GM23338 (cell line): ENCODE measurements at regions not wholly inside any gene's neighbourhood (a gene's known extent, or its start where the extent isn't known, plus 50 kb on each side); places are given as distances from the start of the nearest gene placed in this dataset.

ENCODE experiments used
- ATAC-seq: fragments of 200-7000 bp; cut with Tn5 transposase; 3 replicates; pipeline ENCODE4 v1.9.1; 2020
- DNase-seq: peaks from one replicate; pipeline ENCODE4 v3.0.0-alpha.2; 2015; ENCODE audit warnings: low spot score
- H2AFZ ChIP-seq: fragments of 200-600 bp; sonication (generic); 2 replicates; pipeline ENCODE4 v1.8.0; 2016; ENCODE audit warnings: antibody characterized with exemption, mild to moderate bottlenecking, moderate library complexity
- H3F3A ChIP-seq: fragments of 200-600 bp; sonication (generic); replicated peaks from 2 replicates; pipeline ENCODE4 v1.8.0; 2017; ENCODE audit warnings: antibody characterized with exemption, mixed run types, low read depth
- H3K27ac ChIP-seq: fragments of 200-600 bp; sonication (generic); 2 replicates; pipeline ENCODE4 v1.6.1; 2016; ENCODE audit warnings: low read depth
- H3K27me3 ChIP-seq: fragments of 200-600 bp; sonication (generic); 2 replicates; pipeline ENCODE4 v1.8.0; 2016; ENCODE audit warnings: mild to moderate bottlenecking, mixed run types, moderate library complexity; ENCODE audit not compliant: insufficient read depth
- H3K36me3 ChIP-seq: fragments of 200-600 bp; sonication (generic); 2 replicates; pipeline ENCODE4 v1.8.0; 2016; ENCODE audit warnings: mild to moderate bottlenecking; ENCODE audit not compliant: insufficient read depth
- H3K4me1 ChIP-seq: fragments of 200-600 bp; sonication (generic); 2 replicates; pipeline ENCODE4 v1.8.0; 2016; ENCODE audit warnings: mild to moderate bottlenecking, moderate library complexity; ENCODE audit not compliant: insufficient read depth
- H3K4me2 ChIP-seq: fragments of 200-600 bp; sonication (generic); 2 replicates; pipeline ENCODE4 v1.7.1; 2017; ENCODE audit warnings: mixed run types
- H3K4me3 ChIP-seq: fragments of 200-600 bp; sonication (generic); 2 replicates; pipeline ENCODE4 v1.6.1; 2016; ENCODE audit warnings: mixed run types
- H3K79me2 ChIP-seq: fragments of 200-600 bp; sonication (generic); replicated peaks from 2 replicates; pipeline ENCODE4 v1.8.0; 2017; ENCODE audit warnings: mild to moderate bottlenecking; ENCODE audit not compliant: insufficient read depth
- H3K9me2 ChIP-seq: fragments of 200-600 bp; sonication (generic); 2 replicates; pipeline ENCODE4 v1.8.0; 2017; ENCODE audit not compliant: insufficient read depth
- H4K20me1 ChIP-seq: fragments of 200-600 bp; sonication (generic); replicated peaks from 2 replicates; pipeline ENCODE4 v1.8.0; 2017; ENCODE audit warnings: mild to moderate bottlenecking; ENCODE audit not compliant: insufficient read depth
- H3K27ac Mint-ChIP-seq: 2 replicates; pipeline ENCODE4 v1.8.0; 2020; ENCODE audit warnings: inconsistent platforms, mild to moderate bottlenecking, moderate library complexity, mixed read lengths
- H3K27me3 Mint-ChIP-seq: 3 replicates; pipeline ENCODE4 v1.8.0; 2022; ENCODE audit warnings: low read depth, mild to moderate bottlenecking, moderate library complexity, mixed read lengths, inconsistent platforms; ENCODE audit not compliant: insufficient read depth, poor library complexity
- H3K36me3 Mint-ChIP-seq: 3 replicates; pipeline ENCODE4 v1.8.0; 2021; ENCODE audit warnings: low read depth, mild to moderate bottlenecking, inconsistent platforms, moderate library complexity, mixed read lengths
- H3K4me1 Mint-ChIP-seq: 3 replicates; pipeline ENCODE4 v1.8.0; 2020; ENCODE audit warnings: mild to moderate bottlenecking, inconsistent platforms, mixed read lengths
- H3K4me3 Mint-ChIP-seq: 3 replicates; pipeline ENCODE4 v1.8.0; 2021; ENCODE audit warnings: moderate library complexity, mild to moderate bottlenecking, inconsistent platforms, mixed read lengths
- H3K9me3 Mint-ChIP-seq: 3 replicates; pipeline ENCODE4 v1.8.0; 2020; ENCODE audit warnings: moderate library complexity, mild to moderate bottlenecking, inconsistent platforms, mixed read lengths
- JUNB ChIP-seq: IDR thresholded peaks from one replicate; pipeline ENCODE4 v1.6.1; 2016; ENCODE audit warnings: antibody characterized with exemption; ENCODE audit not compliant: unreplicated experiment
- TF ChIP-seq, protein P1 (sequence below), 2 experiments: fragments of 200-600 bp in 1 of 2; sonication (generic) in 1 of 2; conservative IDR thresholded peaks; 2 replicates each; pipeline versions ENCODE4 v1.5.1 to v1.6.1; 2016 to 2017; ENCODE audit warnings: antibody characterized with exemption in 2 of 2, low read depth in 2 of 2, mild to moderate bottlenecking in 2 of 2, moderate library complexity in 1 of 2
- TF ChIP-seq, protein P2 (sequence below): IDR thresholded peaks from 2 replicates; pipeline ENCODE4 v1.6.1; 2016; ENCODE audit warnings: antibody characterized with exemption
- TF ChIP-seq, protein P3 (sequence below): fragments of 250-450 bp; sonication (Bioruptor Pico); IDR thresholded peaks from 2 replicates; pipeline ENCODE4 v1.5.0; 2020; ENCODE audit warnings: mild to moderate bottlenecking, moderate library complexity

DNA sequence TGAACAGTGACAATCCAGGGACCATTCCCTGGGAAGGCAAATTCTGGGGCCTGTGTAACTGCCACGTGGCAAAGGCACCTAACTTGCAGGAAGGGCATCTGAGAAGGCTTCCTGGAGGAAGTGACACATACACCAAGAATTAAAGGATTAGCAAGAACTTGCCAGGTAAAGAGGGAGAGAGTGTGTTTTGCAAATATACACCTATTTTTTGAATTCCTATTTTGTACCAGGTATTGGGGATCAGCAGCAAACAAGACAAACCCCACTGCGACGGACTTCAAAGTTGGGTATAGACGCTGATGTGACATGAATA is 206.5 kb upstream of the ZMIZ1 start (continued):
- TF ChIP-seq, protein P1, sequence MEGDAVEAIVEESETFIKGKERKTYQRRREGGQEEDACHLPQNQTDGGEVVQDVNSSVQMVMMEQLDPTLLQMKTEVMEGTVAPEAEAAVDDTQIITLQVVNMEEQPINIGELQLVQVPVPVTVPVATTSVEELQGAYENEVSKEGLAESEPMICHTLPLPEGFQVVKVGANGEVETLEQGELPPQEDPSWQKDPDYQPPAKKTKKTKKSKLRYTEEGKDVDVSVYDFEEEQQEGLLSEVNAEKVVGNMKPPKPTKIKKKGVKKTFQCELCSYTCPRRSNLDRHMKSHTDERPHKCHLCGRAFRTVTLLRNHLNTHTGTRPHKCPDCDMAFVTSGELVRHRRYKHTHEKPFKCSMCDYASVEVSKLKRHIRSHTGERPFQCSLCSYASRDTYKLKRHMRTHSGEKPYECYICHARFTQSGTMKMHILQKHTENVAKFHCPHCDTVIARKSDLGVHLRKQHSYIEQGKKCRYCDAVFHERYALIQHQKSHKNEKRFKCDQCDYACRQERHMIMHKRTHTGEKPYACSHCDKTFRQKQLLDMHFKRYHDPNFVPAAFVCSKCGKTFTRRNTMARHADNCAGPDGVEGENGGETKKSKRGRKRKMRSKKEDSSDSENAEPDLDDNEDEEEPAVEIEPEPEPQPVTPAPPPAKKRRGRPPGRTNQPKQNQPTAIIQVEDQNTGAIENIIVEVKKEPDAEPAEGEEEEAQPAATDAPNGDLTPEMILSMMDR (conservative IDR thresholded peaks at IDR 0.05; ENCODE audit: low read depth in 2 of 2): no peak
- TF ChIP-seq, protein P2, sequence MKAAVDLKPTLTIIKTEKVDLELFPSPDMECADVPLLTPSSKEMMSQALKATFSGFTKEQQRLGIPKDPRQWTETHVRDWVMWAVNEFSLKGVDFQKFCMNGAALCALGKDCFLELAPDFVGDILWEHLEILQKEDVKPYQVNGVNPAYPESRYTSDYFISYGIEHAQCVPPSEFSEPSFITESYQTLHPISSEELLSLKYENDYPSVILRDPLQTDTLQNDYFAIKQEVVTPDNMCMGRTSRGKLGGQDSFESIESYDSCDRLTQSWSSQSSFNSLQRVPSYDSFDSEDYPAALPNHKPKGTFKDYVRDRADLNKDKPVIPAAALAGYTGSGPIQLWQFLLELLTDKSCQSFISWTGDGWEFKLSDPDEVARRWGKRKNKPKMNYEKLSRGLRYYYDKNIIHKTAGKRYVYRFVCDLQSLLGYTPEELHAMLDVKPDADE: no peak

DNA sequence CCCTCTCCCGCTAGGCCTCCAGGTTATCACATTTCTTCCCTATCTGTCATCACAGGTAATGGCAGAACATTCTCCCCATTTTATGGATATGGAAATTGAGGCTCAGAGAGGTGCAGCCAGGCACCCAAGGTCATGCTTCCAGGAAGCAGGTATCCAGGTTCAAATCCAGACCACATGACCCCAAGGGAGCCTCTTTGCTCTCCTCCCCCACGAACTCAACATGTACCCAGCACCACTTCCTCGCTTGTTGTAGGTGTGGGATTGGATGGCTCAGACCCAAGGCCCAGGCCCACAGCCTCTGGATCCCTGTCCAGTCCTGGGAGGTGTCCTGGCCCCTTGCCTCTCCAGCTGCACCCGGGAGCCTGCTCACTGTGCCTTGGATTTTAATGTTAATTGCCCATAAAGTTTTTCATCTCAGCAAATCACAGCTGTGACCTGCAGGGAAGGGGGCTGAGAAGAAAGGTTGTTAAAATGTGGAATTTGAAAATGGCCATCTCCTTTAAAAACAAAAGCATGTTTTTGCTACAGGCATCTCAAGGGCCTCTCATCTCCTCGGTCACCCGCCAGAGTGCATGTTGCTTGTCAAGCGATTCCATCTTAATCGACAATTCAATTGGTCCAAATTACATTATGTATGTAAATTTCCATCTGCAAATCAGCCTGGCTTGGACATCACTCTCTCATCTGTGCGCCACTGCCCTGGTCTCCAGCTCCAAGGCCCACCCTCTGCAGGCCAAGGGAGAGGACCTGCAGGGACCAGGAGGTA is 205.4 kb upstream of the ZMIZ1 start:
- TF ChIP-seq, protein P3, sequence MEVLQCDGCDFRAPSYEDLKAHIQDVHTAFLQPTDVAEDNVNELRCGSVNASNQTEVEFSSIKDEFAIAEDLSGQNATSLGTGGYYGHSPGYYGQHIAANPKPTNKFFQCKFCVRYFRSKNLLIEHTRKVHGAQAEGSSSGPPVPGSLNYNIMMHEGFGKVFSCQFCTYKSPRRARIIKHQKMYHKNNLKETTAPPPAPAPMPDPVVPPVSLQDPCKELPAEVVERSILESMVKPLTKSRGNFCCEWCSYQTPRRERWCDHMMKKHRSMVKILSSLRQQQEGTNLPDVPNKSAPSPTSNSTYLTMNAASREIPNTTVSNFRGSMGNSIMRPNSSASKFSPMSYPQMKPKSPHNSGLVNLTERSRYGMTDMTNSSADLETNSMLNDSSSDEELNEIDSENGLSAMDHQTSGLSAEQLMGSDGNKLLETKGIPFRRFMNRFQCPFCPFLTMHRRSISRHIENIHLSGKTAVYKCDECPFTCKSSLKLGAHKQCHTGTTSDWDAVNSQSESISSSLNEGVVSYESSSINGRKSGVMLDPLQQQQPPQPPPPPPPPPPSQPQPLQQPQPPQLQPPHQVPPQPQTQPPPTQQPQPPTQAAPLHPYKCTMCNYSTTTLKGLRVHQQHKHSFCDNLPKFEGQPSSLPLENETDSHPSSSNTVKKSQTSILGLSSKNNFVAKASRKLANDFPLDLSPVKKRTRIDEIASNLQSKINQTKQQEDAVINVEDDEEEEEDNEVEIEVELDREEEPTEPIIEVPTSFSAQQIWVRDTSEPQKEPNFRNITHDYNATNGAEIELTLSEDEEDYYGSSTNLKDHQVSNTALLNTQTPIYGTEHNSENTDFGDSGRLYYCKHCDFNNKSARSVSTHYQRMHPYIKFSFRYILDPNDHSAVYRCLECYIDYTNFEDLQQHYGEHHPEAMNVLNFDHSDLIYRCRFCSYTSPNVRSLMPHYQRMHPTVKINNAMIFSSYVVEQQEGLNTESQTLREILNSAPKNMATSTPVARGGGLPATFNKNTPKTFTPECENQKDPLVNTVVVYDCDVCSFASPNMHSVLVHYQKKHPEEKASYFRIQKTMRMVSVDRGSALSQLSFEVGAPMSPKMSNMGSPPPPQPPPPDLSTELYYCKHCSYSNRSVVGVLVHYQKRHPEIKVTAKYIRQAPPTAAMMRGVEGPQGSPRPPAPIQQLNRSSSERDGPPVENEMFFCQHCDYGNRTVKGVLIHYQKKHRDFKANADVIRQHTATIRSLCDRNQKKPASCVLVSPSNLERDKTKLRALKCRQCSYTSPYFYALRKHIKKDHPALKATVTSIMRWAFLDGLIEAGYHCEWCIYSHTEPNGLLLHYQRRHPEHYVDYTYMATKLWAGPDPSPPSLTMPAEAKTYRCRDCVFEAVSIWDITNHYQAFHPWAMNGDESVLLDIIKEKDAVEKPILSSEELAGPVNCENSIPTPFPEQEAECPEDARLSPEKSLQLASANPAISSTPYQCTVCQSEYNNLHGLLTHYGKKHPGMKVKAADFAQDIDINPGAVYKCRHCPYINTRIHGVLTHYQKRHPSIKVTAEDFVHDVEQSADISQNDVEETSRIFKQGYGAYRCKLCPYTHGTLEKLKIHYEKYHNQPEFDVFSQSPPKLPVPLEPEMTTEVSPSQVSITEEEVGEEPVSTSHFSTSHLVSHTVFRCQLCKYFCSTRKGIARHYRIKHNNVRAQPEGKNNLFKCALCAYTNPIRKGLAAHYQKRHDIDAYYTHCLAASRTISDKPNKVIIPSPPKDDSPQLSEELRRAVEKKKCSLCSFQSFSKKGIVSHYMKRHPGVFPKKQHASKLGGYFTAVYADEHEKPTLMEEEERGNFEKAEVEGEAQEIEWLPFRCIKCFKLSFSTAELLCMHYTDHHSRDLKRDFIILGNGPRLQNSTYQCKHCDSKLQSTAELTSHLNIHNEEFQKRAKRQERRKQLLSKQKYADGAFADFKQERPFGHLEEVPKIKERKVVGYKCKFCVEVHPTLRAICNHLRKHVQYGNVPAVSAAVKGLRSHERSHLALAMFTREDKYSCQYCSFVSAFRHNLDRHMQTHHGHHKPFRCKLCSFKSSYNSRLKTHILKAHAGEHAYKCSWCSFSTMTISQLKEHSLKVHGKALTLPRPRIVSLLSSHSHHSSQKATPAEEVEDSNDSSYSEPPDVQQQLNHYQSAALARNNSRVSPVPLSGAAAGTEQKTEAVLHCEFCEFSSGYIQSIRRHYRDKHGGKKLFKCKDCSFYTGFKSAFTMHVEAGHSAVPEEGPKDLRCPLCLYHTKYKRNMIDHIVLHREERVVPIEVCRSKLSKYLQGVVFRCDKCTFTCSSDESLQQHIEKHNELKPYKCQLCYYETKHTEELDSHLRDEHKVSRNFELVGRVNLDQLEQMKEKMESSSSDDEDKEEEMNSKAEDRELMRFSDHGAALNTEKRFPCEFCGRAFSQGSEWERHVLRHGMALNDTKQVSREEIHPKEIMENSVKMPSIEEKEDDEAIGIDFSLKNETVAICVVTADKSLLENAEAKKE (CRISPR knock-in tag): no peak
- no peak for TF ChIP-seq JUNB
- TF ChIP-seq, protein P2: no peak
- Mint-ChIP-seq H3K9me3 (no peaks in the 10 kb centered on the region; the same call in 2 of the 3 replicates), H3K4me1 (0 out of 3 replicates have a peak, but pooled peaks cover 2% of the 10 kb centered on the region), H3K36me3 (no peaks in the 10 kb centered on the region), H3K27me3 (peaks cover 6% of the 10 kb centered on the region), H3K4me3 (no peak overlapping the region), H3K27ac (no peak overlapping the region)
- no peaks in the 10 kb centered on the region for H3K27me3 ChIP-seq
- H3K4me1 ChIP-seq: no peaks in the 10 kb centered on the region
- no peaks in the 10 kb centered on the region for H3K79me2 ChIP-seq
- no peak overlapping the region for H3K4me3 ChIP-seq
- no peaks in the 10 kb centered on the region for H3K9me2 ChIP-seq
- no peak overlapping the region for H3K4me2 ChIP-seq
- H2AFZ ChIP-seq: no peak overlapping the region
- H3K36me3 ChIP-seq: no peaks in the 10 kb centered on the region
- DNase-seq (no peak), ATAC-seq (no peak)
- no peak overlapping the region for H3K27ac ChIP-seq
- no peaks in the 10 kb centered on the region for H4K20me1 ChIP-seq
- no peaks in the 10 kb centered on the region for H3F3A ChIP-seq
